HFF-Myc (cell line): ENCODE measurements at regions not wholly inside any gene's neighbourhood (a gene's known extent, or its start where the extent isn't known, plus 50 kb on each side); places are given as distances from the start of the nearest gene placed in this dataset.

Experiments
- DNase-seq: peaks from one replicate; pipeline ENCODE4 v3.0.0-alpha.2; 2011; ENCODE audit warnings: low read depth; ENCODE audit errors: extremely low read depth
- H3K4me3 ChIP-seq: replicated peaks from 2 replicates; pipeline ENCODE4 v1.5.1; 2011; ENCODE audit warnings: low read depth, mild to moderate bottlenecking, control low read depth, low read length
- TF ChIP-seq, protein P1 (sequence below): IDR thresholded peaks from 2 replicates; pipeline ENCODE4 v1.5.1; 2012; ENCODE audit warnings: mild to moderate bottlenecking, low read depth, low read length, control low read depth; ENCODE audit errors: missing control alignments

DNA sequence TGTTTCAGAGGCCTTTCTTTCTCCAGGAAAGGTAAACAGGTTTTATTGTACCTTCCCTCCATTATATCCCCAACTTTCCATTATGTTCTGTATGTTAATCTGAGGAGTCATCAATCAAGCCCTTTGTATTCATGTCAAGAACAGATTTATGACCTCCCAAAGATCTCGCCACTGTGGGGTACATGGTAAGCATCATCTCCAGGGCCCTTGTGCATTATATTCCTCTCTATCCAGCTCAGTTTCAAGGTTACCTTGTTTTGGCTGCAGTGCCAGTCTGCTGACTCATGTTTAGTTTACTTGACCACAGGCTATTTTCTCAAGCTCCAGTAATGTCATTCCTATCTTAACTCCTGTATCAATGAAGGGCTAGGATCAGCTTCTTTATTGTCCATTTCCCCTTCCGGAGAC is 125.1 kb upstream of the FRMPD4 start:
- no peak overlapping the region for H3K4me3 ChIP-seq
- DNase-seq: no peak
- TF ChIP-seq, protein P1, sequence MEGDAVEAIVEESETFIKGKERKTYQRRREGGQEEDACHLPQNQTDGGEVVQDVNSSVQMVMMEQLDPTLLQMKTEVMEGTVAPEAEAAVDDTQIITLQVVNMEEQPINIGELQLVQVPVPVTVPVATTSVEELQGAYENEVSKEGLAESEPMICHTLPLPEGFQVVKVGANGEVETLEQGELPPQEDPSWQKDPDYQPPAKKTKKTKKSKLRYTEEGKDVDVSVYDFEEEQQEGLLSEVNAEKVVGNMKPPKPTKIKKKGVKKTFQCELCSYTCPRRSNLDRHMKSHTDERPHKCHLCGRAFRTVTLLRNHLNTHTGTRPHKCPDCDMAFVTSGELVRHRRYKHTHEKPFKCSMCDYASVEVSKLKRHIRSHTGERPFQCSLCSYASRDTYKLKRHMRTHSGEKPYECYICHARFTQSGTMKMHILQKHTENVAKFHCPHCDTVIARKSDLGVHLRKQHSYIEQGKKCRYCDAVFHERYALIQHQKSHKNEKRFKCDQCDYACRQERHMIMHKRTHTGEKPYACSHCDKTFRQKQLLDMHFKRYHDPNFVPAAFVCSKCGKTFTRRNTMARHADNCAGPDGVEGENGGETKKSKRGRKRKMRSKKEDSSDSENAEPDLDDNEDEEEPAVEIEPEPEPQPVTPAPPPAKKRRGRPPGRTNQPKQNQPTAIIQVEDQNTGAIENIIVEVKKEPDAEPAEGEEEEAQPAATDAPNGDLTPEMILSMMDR: no peak

DNA sequence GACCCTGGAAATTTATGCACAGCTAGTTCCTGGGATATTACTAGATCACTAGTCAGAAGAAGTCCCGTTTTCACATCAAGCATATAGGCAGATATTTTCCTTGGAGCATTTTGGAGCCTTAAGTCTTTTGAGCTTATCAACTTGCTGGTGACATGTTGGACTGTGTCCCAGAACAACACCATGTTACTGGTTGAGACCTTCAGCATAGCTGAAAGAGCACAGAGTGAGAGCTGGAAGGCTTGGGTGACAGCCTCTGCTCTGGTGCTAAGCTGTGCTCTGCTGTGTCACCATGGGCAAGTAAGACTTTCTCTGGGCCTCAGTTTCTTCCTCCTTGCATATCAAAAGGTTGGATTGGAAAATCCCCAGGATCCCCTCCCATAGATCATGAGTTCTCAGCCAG is 116.6 kb upstream of the FRMPD4 start:
- DNase-seq: no peak
- TF ChIP-seq, protein P1: no peak
- H3K4me3 ChIP-seq: no peak overlapping the region

DNA sequence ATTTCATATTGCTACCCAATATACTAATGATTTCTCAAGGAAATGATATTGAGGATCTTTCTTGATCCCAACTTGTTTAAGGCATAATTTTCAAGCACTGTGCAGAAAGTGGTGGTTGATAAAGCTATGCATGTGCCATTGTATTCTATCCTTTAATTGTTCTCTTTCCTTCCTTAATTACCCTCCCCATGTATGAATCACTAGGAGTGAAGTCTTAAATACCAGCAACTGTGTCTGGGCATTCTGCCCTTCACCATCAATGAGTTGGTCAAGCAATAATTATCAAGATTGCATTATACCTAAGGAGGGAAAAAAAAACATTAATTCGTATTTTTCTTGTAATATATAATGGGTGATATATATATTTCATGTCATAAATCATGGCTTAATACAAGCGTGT is 111.8 kb upstream of the FRMPD4 start:
- TF ChIP-seq, protein P1: no peak
- H3K4me3 ChIP-seq: no peak overlapping the region

DNA sequence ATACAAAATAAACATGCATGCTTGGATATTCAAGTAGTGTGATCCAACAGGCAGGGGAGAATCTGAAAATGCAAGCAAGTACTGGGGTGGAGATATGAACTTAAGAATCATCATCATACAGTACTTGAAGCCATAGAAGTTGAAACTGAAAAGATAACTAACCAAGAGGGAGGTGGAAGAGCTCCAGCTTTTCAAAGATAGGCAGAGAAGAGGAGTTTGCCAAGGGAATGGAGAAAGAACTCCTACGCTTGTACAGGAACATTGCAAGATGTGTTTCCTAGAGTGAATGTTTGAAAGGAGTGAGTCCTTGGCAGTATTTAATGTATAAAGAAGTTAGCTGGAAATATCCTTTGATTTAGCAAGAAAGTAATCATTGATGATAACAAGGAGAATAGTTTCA is 106.2 kb upstream of the FRMPD4 start:
- DNase-seq: no peak
- TF ChIP-seq, protein P1: no peak
- no peak overlapping the region for H3K4me3 ChIP-seq

More for the DNA sequence above, 111.8 kb upstream of the FRMPD4 start:
- no peak for DNase-seq

DNA sequence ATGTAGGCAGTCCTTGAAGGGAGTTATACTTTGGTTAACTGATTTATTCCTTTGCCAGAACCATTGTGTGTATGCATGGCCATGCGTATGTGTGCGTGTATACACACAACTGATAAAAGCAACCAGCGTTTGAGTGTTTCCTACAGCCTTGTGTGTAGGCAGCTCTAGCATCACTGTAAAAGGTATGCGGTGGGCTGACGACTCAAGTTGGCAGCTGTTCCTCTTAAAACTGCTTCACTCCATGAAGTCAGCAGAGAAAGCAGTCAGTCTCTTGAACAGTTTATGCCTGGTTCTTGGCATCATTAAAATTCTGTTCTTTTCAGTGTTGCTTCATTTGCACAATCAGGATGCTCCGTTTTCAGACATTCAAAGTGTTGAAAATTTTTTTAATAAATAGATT is 103.5 kb upstream of the FRMPD4 start:
- TF ChIP-seq, protein P1: no peak
- H3K4me3 ChIP-seq: no peak overlapping the region
- no peak for DNase-seq

DNA sequence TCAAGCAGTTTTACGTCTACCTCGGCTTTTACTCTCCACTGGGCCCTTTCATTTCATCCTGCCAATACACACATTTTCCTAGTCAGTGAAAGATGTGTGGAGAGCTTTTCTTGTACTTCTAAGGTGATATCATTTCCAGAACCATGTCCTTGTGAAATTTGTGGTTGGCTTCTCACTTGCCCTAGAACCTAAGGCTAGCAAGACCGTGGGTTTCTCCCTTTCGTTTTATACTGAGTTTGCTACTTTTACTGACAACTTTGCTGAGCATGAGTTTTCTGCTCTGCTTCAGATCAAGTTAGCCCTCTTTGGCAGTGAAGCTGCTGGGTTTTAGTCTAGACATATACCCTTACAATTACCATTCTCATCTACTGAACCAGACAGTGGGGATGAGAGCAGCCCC is 95.7 kb upstream of the FRMPD4 start:
- H3K4me3 ChIP-seq: no peak overlapping the region
- DNase-seq: no peak
- TF ChIP-seq, protein P1: no peak

DNA sequence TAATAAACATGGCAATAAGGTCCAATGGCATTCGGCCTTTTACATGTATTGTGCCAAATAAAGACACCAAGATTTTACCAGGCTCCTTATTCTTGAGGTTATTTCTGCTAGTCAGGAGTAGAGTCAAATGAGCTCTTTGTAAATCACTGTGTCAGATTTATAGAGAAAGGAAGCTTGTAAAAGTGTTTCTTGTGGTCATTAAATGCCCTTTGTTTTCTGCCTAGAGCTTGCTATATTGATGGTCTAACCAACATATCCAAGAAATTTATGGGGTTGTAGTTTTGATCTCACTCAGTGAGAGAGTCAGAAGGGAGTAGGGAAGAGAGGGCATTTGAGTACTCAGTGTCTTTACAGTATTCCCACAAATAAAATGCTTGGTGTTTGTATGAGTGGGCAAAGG is 86.2 kb upstream of the FRMPD4 start:
- no peak overlapping the region for H3K4me3 ChIP-seq
- TF ChIP-seq, protein P1: no peak
- no peak for DNase-seq
